Fibroblast of the conjunctiva (primary cell): ENCODE measurements at regions not wholly inside any gene's neighbourhood (a gene's known extent, or its start where the extent isn't known, plus 50 kb on each side); places are given as distances from the start of the nearest gene placed in this dataset.
"Not testable (repeated sequence)": the region's sequence is repeated elsewhere in the genome, so short reads cannot be mapped to it uniquely, and the experiment has no call there.

Experiments used
- DNase-seq: peaks from one replicate; pipeline ENCODE4 v3.0.0-alpha.2; 2010; ENCODE audit warnings: low read depth

DNA sequence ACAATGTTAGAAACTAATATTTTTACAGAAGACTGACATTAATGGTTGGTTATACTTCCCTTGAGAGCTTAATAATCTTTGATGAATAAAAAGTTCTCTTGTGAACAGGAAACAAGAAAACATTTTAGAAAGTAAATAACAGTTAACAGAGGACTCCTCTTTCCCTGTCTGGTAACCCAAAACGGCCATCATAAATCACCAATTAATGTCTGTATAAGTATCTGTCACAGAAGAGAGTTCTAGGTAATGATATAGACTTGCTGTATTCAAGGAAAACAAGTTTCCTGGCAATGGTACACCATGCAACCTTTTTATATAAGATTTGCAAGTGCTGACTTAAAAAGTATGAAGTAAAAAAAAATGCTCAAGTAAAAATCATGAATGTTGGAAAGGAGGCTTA is 426.7 kb downstream of the SOX2 start:
- DNase-seq, result no peak

DNA sequence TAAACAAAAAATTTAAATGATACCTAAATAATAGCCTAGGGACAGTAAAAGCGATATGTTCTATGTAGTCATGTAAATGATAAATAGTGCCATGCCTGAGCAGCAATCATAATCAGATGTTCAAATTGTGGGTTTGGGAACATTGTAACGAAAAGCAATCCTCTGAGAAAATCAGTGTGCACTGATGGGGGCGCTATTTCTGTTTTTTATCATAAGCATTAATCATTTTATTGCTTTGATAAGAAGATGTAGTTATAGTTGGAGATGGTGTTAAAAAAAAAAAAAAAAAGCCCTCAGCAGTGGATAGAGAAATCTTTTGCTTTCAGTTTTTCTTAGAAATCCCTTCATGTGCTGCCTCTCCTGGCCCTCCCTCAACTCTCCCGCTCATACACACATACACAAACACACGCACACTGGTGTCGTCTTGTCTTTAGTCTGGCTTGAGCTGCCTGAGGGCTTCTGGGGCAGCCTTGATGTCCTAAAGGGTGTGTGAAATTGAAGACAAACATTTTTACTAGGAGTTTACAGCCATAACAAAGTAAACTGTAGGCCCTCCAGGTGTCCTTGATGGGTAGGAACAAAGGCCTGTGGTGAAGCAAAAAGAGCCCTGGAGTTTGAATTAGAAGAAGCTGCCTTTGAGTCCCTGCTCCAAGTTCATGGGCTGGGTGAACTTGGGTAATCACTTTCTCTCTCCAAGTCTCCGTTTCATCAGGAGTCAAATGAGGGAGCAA is 428.1 kb downstream of the SOX2 start:
- no peak for DNase-seq

DNA sequence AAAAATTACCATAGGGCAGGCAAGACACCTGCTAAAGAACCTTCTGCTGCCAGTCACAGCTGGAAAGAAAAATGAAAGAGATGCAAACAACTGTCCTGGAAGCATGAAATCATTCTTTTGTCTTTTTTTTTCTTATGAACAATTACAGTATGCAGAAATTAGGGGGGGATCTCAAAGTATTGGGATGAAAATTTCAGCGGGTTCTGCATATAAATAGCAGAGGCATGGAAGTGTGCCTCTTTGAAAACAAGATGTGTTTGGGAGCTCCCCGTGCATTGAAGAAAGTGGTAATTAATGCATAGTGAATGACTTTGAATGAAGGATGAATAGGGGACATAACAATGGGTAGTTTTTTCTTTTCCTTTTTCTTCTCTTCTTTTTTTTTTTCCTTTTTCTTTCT is 431.2 kb downstream of the SOX2 start:
- no peak for DNase-seq

DNA sequence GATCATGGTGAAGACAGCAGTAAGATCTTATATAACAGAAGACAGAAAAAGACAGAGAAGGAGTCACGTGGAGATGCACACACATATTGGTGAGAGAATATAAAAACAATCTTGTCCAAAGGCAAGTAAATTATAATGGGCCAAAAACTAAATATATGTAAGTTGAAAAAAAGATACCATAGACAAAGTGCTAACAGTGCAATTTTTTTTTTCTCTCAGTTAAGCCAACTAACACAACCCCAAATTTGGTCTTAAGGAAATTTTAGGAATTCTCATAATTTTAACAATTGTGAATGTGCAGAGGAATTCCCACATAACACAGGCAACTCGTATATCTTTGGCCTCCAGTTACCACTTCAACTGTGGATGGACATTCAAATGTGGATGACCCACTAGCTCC is 432.2 kb downstream of the SOX2 start:
- DNase-seq, result no peak

DNA sequence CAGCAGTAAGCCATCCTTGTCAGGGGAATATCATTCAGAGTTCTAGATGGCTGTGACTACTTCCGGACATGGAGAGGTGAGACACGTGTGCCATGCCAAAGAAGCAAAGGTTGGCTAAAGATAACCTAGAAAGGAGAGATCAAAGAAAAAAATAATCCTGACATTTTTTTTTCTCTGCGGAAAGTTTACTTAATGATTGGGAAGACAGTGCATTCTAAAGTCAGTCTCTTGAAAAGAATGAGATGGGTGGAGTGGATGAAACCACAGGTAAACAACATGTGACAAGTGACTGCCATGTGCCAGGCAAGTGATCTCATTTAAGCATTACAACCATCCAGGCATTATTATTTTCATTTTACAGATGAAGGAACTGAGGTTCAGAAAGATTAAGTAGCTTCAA is 436.6 kb downstream of the SOX2 start:
- DNase-seq, result no peak

DNA sequence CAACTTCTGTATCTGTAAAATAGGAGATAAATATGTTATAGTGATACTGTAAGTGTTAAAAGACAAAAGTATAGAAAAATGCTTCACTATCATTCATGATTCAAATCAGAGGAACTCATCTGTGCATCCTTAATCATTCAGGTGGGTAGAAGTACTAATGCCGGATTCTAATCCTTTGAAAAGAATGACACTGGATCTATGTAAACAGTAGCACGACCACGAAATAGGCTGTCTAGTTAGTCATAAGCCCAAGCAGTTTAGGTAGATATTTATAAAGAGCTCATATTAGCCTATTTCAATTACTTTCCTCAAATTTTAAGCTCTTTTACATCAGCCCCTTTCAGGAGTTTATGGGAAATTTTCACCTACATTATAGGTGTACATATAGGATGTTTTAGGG is 437.9 kb downstream of the SOX2 start:
- DNase-seq, result no peak

DNA sequence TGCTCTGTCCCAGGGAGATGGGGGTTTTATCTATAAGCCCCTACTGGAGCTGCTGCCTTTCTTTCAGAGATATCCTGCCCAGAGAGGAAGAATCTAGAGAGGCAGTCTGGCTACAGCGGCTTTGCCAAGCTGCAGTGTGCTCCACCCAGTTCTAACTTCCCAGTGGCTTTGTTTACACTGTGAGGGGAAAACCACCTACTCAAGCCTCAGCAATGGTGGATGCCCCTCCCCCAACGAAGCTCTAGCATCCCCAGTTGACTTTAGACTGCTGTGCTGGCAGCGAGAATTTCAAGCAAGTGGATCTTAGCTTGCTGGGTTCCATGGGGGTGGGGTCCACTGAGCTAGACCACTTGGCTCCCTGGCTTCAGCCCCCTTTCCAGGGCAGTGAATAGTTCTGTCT is 444.6 kb downstream of the SOX2 start:
- DNase-seq, result not testable (repeated sequence)

DNA sequence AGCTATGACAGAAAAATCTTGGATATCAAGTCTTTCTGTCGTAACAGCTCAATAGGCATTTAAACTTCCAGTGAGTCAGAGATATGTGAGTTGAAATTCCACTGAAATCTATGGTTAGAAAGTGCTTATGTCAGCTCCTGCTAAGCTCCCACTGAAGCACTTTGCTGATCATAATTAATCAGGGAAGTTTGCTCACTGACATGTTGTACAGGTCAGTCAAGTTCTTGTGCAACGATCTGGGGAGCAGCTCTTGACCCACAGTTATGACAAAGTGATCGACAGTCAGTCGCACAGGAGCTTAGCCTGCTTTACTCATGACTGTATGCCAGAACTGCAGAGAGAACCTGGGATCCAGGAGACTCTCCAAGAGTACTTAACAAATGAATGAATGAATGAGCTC is 453.5 kb downstream of the SOX2 start:
- no peak for DNase-seq

DNA sequence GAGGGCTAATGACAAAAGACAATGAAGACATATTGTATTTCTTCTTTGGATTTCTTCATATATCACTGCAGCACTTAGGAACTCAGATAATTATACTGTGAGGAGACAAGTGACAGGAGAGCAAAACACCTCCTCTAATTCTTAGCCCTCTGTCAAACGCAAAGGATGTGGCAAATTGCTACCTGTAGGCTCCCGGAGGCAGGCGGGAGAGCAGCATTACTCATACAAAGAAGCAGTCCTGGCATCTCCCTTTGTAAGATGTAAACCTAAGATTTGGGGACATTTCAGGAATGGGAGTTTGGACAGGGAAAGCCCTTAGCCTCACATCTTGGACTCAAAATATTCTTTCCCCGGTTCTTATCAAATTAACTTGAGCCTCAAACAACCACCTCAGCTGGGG is 460.8 kb downstream of the SOX2 start:
- DNase-seq, result no peak

DNA sequence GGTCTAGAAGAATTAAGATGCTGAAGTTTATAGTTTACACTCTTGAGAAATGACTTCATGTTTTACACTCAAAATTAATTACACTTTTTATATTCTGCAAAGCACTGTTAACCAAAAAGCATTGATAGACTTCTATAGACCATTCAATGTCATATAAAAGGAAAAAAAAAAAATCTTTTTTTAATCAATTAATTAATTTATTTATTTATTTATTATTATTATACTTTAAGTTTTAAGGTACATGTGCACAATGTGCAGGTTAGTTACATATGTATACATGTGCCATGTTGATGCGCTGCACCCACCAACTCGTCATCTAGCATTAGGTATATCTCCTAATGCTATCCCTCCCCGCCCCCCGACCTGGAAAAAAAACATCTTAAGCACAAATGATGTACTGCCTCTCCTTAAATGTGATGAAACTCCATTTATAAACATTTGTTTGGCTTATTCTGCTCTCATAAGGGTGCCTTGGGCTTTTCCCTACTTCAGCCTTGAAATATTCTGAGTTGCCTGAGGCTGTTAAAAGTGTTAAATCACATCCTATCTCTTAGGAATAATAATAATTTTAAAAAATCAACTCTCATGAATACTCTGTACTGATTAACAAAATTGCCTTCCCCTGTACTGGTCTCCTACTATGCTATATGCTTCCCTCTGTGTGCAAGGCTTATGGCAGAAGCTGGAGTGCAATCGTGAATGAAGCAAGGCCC is 466.9 kb downstream of the SOX2 start:
- no peak for DNase-seq

DNA sequence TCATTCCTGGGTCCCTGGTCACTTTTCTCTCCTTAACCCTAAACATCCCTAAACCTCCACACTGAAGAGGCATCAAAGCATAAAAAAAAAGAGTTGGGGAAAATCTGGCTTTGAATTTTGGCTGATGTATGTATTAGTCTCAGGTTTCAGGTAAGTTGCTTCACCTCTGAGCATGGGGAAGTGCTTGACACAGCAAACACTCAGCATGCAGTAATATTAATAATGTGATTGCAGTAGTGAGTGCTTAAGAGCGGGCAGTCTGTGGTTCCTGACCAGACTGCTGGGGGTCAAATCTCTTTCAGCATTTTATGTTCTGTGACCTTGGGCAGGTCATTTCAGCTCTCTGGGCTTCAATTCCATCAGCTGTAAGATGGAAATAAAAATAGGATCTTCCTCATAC is 467.9 kb downstream of the SOX2 start:
- DNase-seq, result no peak

DNA sequence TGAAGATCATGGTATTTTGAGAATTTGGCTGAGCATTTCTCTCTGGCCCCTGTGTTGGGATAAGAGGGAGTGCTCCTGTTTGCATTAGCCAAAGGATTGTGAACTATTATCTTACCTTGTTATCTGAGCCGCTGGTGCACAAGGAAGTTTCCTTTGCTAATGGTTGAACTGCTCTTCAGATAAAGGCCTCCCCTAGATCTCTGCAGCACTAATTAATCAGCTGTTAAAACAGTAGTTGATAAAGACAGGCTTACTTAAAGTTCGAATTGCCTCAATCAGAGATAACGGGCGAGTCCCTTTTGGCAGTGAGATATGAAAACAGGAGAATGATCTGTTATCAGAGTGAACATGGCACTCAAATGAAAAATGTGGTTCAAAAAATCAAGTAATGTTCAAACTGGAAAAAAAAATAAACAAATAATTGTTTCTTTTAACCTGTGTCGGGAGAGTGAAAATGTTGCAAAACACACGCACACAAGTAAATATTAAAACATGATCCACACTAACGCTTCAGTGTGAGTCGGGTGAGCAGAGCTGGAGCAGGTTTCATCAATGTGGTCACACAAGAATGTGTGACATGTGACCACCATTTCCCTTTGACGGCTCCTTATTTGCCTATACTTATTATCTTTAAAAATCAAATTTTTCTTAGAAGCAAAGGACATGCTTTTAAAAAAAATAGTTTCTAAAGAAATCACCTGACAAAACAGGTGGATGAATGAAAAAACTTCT is 469.1 kb downstream of the SOX2 start:
- no peak for DNase-seq

DNA sequence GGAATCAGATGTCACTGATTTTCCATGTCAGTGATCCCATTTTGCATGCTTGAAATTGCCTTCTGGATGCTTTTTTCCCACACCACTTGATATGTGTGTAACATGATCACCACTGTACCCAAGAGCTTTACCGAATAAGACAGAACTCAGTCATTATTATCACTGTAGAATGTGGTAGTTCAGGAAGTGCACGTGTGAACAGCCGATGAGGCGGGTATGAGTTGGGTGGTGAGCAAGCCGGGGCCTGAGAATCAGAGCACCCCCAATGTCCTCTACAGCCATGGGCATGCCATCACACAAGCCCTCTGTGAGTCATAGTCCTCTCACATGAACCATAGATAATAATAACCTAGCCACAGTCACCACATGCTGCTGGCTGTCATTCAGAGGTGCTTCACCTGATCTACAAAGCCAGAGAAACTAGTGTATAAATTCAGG is 470.8 kb downstream of the SOX2 start:
- DNase-seq, result no peak

DNA sequence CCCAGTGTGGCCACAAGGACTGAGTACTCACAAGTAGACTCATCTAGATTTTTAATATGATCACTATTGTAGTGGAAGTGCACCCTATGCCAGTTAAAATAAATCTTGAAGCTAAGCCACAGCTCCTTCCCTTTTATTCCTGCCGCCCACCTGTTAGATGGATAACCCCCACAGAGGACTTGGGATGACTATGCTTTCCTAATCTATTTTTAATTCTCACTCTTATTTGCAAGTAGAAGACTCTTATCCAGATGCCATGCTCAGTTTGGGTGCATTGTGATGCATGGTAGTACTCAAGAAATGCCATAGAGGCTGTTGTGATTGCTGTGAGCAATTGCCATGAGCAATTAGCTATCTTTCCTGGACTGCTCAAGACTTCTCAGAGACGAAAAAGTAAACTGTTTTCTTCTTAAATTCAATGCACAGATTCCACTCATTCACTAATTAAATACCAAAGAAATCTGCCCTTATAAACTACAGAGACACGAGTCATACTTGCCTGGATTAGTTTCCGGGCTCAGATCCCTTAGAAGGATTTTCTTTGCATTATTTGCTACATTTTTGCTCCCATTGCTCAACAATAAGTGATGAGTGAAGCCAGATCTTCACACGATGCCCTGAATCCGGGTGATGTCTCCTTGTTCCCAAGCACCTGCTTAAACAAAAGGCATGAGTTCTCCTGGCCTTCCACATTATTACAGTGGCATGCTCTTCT is 472.1 kb downstream of the SOX2 start:
- DNase-seq, result no peak

DNA sequence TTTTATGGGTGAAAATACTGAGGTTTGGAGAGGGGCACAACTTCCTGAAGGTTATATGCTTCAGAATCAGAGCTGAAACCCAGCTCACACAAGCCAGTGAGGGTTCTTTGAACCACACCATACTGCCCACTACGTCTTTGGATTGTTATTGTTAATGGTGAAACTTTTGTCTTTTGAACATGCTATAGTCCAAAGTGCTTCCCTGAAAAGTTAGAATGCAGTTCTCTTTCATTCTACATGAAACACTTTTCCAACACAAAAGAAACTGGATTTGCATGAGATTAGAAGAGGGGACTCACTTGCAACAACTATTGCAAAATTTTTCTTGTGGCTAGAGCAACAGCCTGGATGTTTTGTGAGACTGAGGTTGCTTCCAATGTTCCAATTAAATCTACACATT is 473.6 kb downstream of the SOX2 start:
- DNase-seq, result no peak

DNA sequence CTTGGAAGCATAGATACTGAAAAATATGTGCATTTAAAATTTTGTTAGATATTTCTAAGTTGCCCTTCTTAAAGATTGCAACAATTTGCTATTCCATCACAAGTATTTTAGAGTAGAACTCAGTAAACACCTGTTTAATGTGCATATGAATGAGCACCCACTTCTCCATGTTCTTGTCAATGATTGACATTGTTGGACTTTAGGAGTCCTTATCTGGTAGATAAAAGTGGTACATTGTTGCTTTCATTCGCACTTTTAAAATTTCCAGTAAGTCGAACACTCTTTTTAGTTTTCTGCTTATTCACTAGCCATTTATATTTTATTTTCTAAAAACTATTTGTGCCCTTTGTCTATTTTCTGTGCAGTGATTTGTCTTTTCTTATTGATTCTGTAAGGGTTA is 478.3 kb downstream of the SOX2 start:
- DNase-seq, result no peak

DNA sequence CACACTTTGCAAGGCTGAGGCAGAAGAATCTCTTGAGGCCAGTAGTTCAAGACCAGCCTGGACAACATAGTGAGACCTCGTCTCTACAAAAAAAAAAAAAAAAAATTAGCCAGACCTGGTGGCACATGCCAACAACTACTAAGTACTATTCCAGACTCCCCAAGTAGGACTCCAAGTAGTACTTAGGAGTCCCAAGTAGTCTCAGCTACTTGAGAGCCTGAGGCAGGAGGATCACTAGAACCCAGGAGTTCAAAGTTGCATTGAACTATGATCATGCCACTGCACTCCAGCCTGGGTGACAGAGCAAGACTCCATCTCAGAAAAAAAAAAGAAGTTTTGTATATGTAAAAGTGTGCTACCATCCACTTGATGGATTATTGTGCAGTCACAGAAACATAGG is 486.6 kb downstream of the SOX2 start:
- no peak for DNase-seq

DNA sequence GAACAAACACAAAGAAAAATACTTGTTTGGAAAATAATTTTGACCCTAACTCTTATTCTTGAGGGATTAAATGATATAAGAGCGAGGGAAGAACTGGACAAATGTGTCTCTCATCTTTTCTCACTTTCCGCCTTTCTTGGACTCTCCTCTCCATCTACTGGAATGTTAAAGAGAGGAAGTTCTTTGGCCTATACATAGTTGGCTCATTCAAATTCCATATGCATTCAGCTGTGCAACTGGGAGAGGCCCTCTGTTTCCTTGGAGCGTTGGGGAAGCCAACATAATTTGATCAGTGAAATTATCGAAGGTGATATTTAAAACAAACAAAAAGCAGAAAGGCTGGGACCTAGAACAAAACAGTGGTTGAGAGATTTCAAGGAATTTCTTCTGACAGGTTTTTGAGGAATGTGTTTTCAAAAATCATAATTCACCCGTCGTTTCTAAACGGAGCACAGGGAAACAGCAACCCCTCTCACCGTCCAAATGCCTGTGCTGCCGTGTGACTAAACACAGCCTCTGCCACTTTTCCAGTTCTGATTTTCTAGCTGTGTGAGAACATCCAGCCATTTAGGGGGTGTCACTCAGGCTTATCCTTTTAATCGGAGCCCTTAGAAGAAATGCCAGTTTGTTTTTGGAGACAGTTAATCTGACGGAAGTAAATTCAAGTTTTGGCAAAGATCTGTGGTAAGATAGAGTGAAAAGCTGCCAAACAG is 489.9 kb downstream of the SOX2 start:
- no peak for DNase-seq

DNA sequence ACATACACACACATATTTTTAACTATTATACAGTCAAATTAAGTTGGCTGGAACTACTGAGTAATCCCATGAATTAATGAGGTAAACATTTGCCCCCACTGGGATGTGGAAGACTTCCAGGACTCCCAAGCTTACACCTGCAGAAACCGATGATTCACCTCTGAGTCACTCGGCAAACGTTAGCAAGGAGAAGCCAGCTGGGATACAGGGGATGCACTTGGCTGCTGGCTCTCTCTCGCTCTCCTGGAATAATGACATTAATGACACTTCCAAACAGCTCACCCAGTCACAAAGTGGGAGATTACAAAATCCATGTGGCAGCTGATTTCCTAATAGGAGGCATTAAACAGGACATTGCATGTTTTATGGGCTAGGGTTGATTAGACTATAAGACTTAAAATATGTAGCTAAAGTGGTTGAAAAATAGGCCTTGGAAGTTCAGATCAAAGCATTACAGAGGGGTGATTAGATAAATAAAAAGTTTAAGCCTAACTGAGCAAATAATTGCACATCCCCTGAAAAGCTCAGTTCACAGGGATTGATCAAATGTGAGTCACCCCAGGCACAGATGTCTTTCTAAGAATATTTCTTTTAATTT is 500.9 kb downstream of the SOX2 start:
- DNase-seq, result no peak

DNA sequence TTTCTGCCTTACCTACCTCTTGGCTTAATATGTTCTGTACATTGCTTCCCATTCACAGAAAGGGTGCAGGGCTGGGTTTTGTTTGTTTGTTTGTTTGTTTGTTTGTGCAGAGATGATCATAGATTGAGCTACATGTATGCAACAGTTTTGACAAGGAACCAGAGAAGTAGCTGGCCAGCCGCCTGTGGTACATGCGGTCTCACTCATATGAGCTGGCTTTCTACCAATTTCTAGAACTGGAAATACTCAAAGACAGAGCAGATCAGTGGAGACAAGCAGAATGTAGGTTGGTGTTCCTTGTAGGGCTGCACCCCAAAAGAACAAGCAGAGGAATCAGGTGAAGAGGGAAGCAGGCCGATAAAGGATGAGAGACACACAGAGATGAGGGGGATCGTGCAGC is 502.7 kb downstream of the SOX2 start:
- no peak for DNase-seq

DNA sequence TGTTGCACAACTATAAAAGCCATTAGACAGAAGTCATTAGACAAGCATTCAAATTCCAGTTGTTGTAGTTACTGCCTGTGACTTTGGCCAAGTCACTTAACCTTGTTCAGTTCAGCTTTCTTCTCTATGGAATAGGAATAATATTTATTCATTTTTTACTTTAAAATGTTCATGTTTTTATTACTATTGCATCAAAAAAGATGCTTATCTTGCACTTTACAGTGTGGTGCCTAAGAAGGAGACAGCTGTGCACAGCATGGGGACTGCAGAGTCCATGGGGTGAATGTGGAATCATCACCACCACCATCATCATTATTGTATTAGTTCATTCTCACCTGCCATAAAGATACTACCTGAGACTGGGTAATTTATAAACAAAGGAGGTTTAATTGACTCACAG is 504.2 kb downstream of the SOX2 start:
- no peak for DNase-seq
